ENCODE measurements at regions not wholly inside any gene's neighbourhood (a gene's known extent, or its start where the extent isn't known, plus 50 kb on each side); places are given as distances from the start of the nearest gene placed in this dataset.

GRCh38 chrX:74080165-74080564 is 223.8 kb upstream of the ZCCHC13 start:
- no peak overlapping the region for H2AK5ac ChIP-seq (ENCODE audit: low read length, severe bottlenecking)
- no peaks in the 10 kb centered on the region for H3K4me1 ChIP-seq (ENCODE audit: control insufficient read depth, insufficient read depth, low read depth, low read length)
- H2AFZ ChIP-seq (ENCODE audit: low read depth, low read length), result no peak overlapping the region
- no peak overlapping the region for H3K18ac ChIP-seq (ENCODE audit: low read depth in 1 of 2, low read length in 2 of 2)
- no peaks in the 10 kb centered on the region for H3K79me1 ChIP-seq (replicated peaks; ENCODE audit: low read length, poor library complexity, severe bottlenecking)
- H4K91ac ChIP-seq (ENCODE audit: low read length), result no peak overlapping the region
- no peak overlapping the region for H2BK12ac ChIP-seq (ENCODE audit: low read length in 2 of 2)
- no peak overlapping the region for H3K27ac ChIP-seq (ENCODE audit: low read length, poor library complexity, severe bottlenecking)
- no peak overlapping the region for H3K14ac ChIP-seq (ENCODE audit: low read length in 2 of 2)
- H4K8ac ChIP-seq (ENCODE audit: low read length), result no peak overlapping the region
- DNase-seq, result no peak
- no peak overlapping the region for H2BK5ac ChIP-seq (ENCODE audit: low read depth, low read length, poor library complexity, severe bottlenecking)
- no peak overlapping the region for H3K4me2 ChIP-seq (ENCODE audit: low read length, poor library complexity, severe bottlenecking)
- no peak overlapping the region for H3K23ac ChIP-seq (ENCODE audit: low read length in 2 of 2)
- no peak overlapping the region for H3K4ac ChIP-seq (ENCODE audit: low read depth in 1 of 2, low read length in 2 of 2)
- no peak overlapping the region for H2BK120ac ChIP-seq (ENCODE audit: low read depth, low read length)
- H3K4me3 ChIP-seq (ENCODE audit: insufficient read depth in 1 of 2, low read depth in 1 of 2, low read length in 2 of 2), result no peak overlapping the region
- H3K27me3 ChIP-seq (ENCODE audit: control insufficient read depth in 1 of 2, insufficient read depth in 1 of 2, low read length in 2 of 2), result peaks cover 0 to 3% of the 10 kb centered on the region in 2 experiments
- no peak overlapping the region for H2BK15ac ChIP-seq (ENCODE audit: low read depth, poor library complexity, severe bottlenecking)
- H3K9me3 ChIP-seq (ENCODE audit: control insufficient read depth, low read length), result peaks cover 33% of the 10 kb centered on the region
- no peak overlapping the region for H3K9ac ChIP-seq (ENCODE audit: low read length)
- H3K36me3 ChIP-seq (ENCODE audit: control insufficient read depth in 1 of 2, insufficient read depth in 2 of 2, low read depth in 1 of 2, low read length in 2 of 2), result no peaks in the 10 kb centered on the region

GRCh38 chrX:74065831-74066390 is 213.4 kb upstream of the XIST start:
- no peak overlapping the region for H2BK12ac ChIP-seq (ENCODE audit: low read length in 2 of 2)
- 98% methylated on average over 22 of the region's 27 CpGs for WGBS

GRCh38 chrX:74063426-74064155 is 211.1 kb upstream of the XIST start:
- Histone ChIP-seq H2BK12ac (ENCODE audit: low read length in 2 of 2) (no peak overlapping the region), H4K8ac (ENCODE audit: low read length) (no peak overlapping the region), H2BK5ac (ENCODE audit: low read depth, low read length, poor library complexity, severe bottlenecking) (no peak overlapping the region), H3K4ac (ENCODE audit: low read depth in 1 of 2, low read length in 2 of 2) (no peak overlapping the region), H3K4me3 (ENCODE audit: insufficient read depth in 1 of 2, low read depth in 1 of 2, low read length in 2 of 2) (no peak overlapping the region), H3K9ac (ENCODE audit: low read length) (no peak overlapping the region), H2AK5ac (ENCODE audit: low read length, severe bottlenecking) (no peak overlapping the region), H2BK15ac (ENCODE audit: low read depth, poor library complexity, severe bottlenecking) (no peak overlapping the region), H3K27ac (ENCODE audit: low read length, poor library complexity, severe bottlenecking) (no peak overlapping the region), H3K9me3 (ENCODE audit: control insufficient read depth, low read length) (no peaks in the 10 kb centered on the region), H3K36me3 (ENCODE audit: control insufficient read depth in 1 of 2, insufficient read depth in 2 of 2, low read depth in 1 of 2, low read length in 2 of 2) (no peaks in the 10 kb centered on the region), H3K23ac (ENCODE audit: low read length in 2 of 2) (no peak overlapping the region), H2BK120ac (ENCODE audit: low read depth, low read length) (no peak overlapping the region), H2AFZ (ENCODE audit: low read depth, low read length) (no peak overlapping the region), H4K91ac (ENCODE audit: low read length) (no peak overlapping the region), H3K4me2 (ENCODE audit: low read length, poor library complexity, severe bottlenecking) (no peak overlapping the region), H3K79me1 (replicated peaks; ENCODE audit: low read length, poor library complexity, severe bottlenecking) (no peaks in the 10 kb centered on the region), H3K18ac (ENCODE audit: low read depth in 1 of 2, low read length in 2 of 2) (no peak overlapping the region), H3K27me3 (ENCODE audit: control insufficient read depth in 1 of 2, insufficient read depth in 1 of 2, low read length in 2 of 2) (no peaks in the 10 kb centered on the region), H3K4me1 (ENCODE audit: control insufficient read depth, insufficient read depth, low read depth, low read length) (no peaks in the 10 kb centered on the region), H3K14ac (ENCODE audit: low read length in 2 of 2) (no peak overlapping the region)
- WGBS, result 100% methylated on average over 1 of the region's 1 CpG
- DNase-seq, result no peak

More at GRCh38 chrX:74065831-74066390, 213.4 kb upstream of the XIST start:
- Histone ChIP-seq H2BK120ac (ENCODE audit: low read depth, low read length) (no peak overlapping the region), H3K14ac (ENCODE audit: low read length in 2 of 2) (no peak overlapping the region), H3K27me3 (ENCODE audit: control insufficient read depth in 1 of 2, insufficient read depth in 1 of 2, low read length in 2 of 2) (no peaks in the 10 kb centered on the region), H3K79me1 (replicated peaks; ENCODE audit: low read length, poor library complexity, severe bottlenecking) (no peaks in the 10 kb centered on the region), H3K4me2 (ENCODE audit: low read length, poor library complexity, severe bottlenecking) (no peak overlapping the region), H2BK5ac (ENCODE audit: low read depth, low read length, poor library complexity, severe bottlenecking) (no peak overlapping the region), H3K18ac (ENCODE audit: low read depth in 1 of 2, low read length in 2 of 2) (no peak overlapping the region), H3K9me3 (ENCODE audit: control insufficient read depth, low read length) (peaks cover 6% of the 10 kb centered on the region), H3K4me1 (ENCODE audit: control insufficient read depth, insufficient read depth, low read depth, low read length) (no peaks in the 10 kb centered on the region), H2AK5ac (ENCODE audit: low read length, severe bottlenecking) (no peak overlapping the region), H2BK15ac (ENCODE audit: low read depth, poor library complexity, severe bottlenecking) (no peak overlapping the region), H4K91ac (ENCODE audit: low read length) (no peak overlapping the region), H2AFZ (ENCODE audit: low read depth, low read length) (no peak overlapping the region), H3K27ac (ENCODE audit: low read length, poor library complexity, severe bottlenecking) (no peak overlapping the region), H3K36me3 (ENCODE audit: control insufficient read depth in 1 of 2, insufficient read depth in 2 of 2, low read depth in 1 of 2, low read length in 2 of 2) (no peaks in the 10 kb centered on the region), H3K9ac (ENCODE audit: low read length) (no peak overlapping the region), H3K4me3 (ENCODE audit: insufficient read depth in 1 of 2, low read depth in 1 of 2, low read length in 2 of 2) (no peak overlapping the region), H4K8ac (ENCODE audit: low read length) (no peak overlapping the region), H3K23ac (ENCODE audit: low read length in 2 of 2) (no peak overlapping the region), H3K4ac (ENCODE audit: low read depth in 1 of 2, low read length in 2 of 2) (no peak overlapping the region)
- no peak for DNase-seq

- H2AFZ ChIP-seq (ENCODE audit: low read depth, low read length), result no peak overlapping the region
- no peak overlapping the region for H3K4me2 ChIP-seq (ENCODE audit: low read length, poor library complexity, severe bottlenecking)
- H3K36me3 ChIP-seq (ENCODE audit: control insufficient read depth in 1 of 2, insufficient read depth in 2 of 2, low read depth in 1 of 2, low read length in 2 of 2), result no peaks in the 10 kb centered on the region
- no peak overlapping the region for H3K18ac ChIP-seq (ENCODE audit: low read depth in 1 of 2, low read length in 2 of 2)
- no peak overlapping the region for H4K8ac ChIP-seq (ENCODE audit: low read length)
- no peak overlapping the region for H2AK5ac ChIP-seq (ENCODE audit: low read length, severe bottlenecking)
- no peak overlapping the region for H3K9ac ChIP-seq (ENCODE audit: low read length)
- no peak overlapping the region for H2BK120ac ChIP-seq (ENCODE audit: low read depth, low read length)
- no peaks in the 10 kb centered on the region for H3K4me1 ChIP-seq (ENCODE audit: control insufficient read depth, insufficient read depth, low read depth, low read length)
- no peak overlapping the region for H3K23ac ChIP-seq (ENCODE audit: low read length in 2 of 2)
- no peak for DNase-seq
- H3K27ac ChIP-seq (ENCODE audit: low read length, poor library complexity, severe bottlenecking), result no peak overlapping the region
- 89% methylated on average over 2 of the region's 4 CpGs for WGBS
- H3K4me3 ChIP-seq (ENCODE audit: insufficient read depth in 1 of 2, low read depth in 1 of 2, low read length in 2 of 2), result no peak overlapping the region
- no peaks in the 10 kb centered on the region for H3K9me3 ChIP-seq (ENCODE audit: control insufficient read depth, low read length)
- no peak overlapping the region for H3K4ac ChIP-seq (ENCODE audit: low read depth in 1 of 2, low read length in 2 of 2)
- H2BK15ac ChIP-seq (ENCODE audit: low read depth, poor library complexity, severe bottlenecking), result no peak overlapping the region
- no peaks in the 10 kb centered on the region for H3K79me1 ChIP-seq (replicated peaks; ENCODE audit: low read length, poor library complexity, severe bottlenecking)
- no peaks in the 10 kb centered on the region for H3K27me3 ChIP-seq (ENCODE audit: control insufficient read depth in 1 of 2, insufficient read depth in 1 of 2, low read length in 2 of 2)
- no peak overlapping the region for H2BK5ac ChIP-seq (ENCODE audit: low read depth, low read length, poor library complexity, severe bottlenecking)
- H2BK12ac ChIP-seq (ENCODE audit: low read length in 2 of 2), result no peak overlapping the region
- no peak overlapping the region for H3K14ac ChIP-seq (ENCODE audit: low read length in 2 of 2)
- H4K91ac ChIP-seq (ENCODE audit: low read length), result no peak overlapping the region
Measured at GRCh38 chrX:74061879-74062278, 209.4 kb upstream of the XIST start.

Data from mesenchymal stem cell (in vitro differentiated cells and primary cell).